ENCODE measurements at regions not wholly inside any gene's neighbourhood (a gene's known extent, or its start where the extent isn't known, plus 50 kb on each side); places are given as distances from the start of the nearest gene placed in this dataset.
"Not testable (repeated sequence)": the region's sequence is repeated elsewhere in the genome, so short reads cannot be mapped to it uniquely, and the experiment has no call there.

GRCh38 chr4:186954509-186954908 lies 230.9 kb upstream of the FAT1 start:
- no peak for DNase-seq (ENCODE audit: insufficient read length, low spot score)
- FAIRE-seq = no peak

DNA sequence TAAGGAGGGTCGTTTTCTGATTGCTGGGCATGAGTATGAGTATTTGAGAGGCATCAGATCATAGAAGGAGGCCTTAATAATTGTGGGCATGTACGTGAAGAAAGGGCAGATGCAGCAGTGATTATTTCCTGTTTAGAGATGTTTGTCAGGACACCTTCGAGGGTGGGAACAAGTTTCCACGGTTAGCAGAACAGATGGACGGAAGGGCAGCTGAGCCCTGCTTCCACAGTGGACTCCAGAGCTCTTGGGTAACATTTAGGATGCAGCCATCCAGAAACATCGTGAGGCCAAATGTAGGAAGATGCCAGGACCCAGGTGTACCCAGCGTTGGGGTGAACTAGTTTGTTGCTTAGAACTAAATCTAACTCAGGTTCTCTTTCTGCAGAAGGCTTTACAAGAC lies 231.3 kb upstream of the FAT1 start:
- FAIRE-seq (no peak), DNase-seq (ENCODE audit: insufficient read length, low spot score) (no peak)

DNA sequence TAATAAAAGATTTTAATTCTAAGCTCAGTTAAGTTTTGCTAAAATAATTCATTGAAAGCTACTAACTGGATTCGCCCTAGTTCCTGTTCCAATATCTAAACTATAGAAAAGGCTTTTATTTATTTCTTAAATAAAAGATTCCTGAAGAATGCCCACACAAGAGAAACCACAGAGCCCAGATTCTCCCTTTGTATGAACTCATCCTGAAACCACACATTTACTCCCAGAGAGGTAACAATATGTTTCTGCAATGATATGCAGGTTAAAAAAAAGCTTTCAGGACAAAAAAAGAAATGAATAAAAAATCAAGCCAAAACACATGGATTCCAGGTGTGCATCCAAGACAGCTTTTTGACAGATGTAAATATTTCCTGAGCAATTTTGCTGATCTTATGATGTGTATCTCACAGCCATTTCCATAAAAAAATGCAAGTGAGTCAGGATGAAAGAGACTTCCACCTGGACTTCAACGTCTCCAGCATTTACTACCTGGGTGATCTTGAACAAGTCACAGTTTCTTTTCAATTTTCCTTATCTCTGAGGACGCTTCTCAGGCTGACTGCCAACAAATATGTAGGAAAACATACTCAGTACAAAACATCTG lies 234.4 kb upstream of the FAT1 start:
- FAIRE-seq (no peak), DNase-seq (ENCODE audit: insufficient read length, low spot score) (no peak)

- DNase-seq (ENCODE audit: insufficient read length, low spot score) (no peak), FAIRE-seq (no peak)
Measured at GRCh38 chr4:186958726-186959350, 235.2 kb upstream of the FAT1 start.

DNA sequence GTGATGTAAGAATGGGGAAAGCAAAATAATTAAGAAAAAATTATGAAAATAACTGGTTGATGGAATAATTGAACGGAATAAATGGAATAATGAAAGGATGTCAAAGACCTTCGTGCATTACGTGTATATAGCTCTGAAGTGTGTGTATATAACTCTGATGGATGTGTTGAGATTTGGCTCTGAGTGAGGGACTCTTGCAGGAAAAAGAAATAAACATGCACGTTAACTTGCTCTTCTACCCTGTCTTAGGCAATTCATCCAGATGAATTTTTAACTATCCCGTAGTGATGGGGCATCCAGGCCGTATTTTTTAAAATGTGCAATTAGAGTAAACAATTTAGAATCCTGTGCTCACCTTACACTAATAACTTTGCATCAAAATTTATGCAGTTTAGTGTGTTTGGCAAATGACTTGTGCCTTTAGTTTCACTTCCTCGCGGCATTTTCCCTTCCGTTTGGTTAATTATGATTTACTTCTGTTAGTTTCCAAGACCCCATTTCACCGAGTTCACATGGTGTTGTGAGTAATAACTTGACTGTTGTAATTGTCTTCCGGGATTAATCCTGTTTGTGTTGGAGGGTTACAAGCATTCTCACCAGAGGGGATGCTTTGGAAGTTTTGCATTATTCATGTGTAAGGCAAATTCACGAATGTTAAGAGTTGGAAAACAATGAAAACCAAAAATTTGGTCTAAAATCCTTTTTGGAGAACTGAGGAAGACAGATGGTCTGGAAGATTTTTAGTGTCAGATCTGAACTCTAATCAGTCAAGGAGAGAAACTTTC lies 256.5 kb upstream of the FAT1 start:
- DNase-seq (ENCODE audit: insufficient read length, low spot score) = no peak
- peak; percentile 20 for FAIRE-seq

- no peak for DNase-seq (ENCODE audit: insufficient read length, low spot score)
- no peak for FAIRE-seq
Measured at GRCh38 chr4:186981161-186981560, 257.5 kb upstream of the FAT1 start.

DNA sequence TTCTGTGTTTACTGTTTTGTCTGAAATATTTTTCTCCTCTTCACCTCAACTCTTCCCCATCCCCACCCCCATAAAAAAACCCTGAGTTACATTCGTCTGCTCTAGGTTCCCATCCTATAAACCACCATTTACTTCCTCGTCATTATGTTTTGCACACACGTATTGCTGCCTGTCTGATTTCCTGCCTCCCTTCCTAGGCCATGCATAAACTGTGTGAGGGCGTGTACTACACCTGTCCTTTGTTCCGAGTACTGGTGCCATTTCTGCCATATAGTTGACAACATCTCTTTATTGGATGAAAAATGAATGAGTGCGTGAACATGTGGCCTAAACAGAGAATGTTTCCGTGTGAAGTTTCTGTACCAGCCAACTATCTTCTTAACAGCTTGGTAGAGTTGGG lies 258.5 kb upstream of the FAT1 start:
- FAIRE-seq (peak; percentile 69), DNase-seq (ENCODE audit: insufficient read length, low spot score) (no peak)

DNA sequence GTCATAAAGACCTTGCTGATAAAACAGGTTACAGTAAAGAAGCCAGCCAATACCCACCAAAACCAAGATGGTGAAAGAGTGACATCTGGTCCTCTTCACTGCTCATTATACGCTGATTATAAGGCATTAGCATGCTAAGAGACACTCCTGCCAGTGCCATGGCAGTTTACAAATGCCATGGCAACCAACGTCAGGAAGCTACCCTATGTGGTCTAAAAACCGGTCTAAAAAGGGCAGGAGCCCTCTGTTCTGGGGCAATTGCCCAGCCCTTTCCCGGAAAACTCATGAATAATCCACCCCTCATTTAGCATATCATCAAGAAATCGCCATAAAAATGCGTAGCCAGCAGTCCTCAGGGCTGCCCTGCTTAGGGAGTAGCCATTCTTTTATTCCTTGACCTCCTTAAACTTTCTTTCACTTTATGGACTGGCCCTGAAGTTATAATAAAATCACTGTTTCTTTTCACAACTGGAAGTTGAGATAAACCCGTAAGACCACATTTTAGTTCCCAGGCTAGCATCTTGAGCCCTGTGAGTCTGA lies 260.5 kb upstream of the FAT1 start:
- FAIRE-seq (no peak), DNase-seq (ENCODE audit: insufficient read length, low spot score) (no peak)

- FAIRE-seq (no peak), DNase-seq (ENCODE audit: insufficient read length, low spot score) (no peak)
Measured at GRCh38 chr4:186999686-187000085, 276.0 kb upstream of the FAT1 start.

DNA sequence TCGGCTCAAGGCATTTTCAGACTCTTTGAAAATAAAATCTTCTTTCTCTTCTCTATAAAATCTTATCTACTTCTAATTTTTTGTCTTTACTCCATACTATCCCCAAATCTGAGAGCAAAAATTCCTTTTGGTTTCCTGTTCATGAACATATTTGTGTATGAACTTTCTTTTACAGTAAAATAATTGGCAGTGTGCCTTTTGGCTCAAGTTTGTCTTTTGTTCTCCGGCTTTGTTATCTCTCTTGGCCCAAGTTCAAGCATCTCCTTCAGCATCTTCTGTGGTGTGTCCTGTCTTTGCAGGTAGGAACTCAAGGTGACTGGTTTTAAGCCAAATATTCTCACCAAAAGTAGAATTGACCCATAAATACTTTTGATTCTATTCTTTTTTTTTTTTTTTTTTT lies 276.6 kb upstream of the FAT1 start:
- no peak for FAIRE-seq

GRCh38 chr4:187002133-187002532 lies 278.5 kb upstream of the FAT1 start:
- not testable (repeated sequence) for FAIRE-seq; DNase-seq (ENCODE audit: insufficient read length, low spot score)

More for the DNA sequence above, 276.6 kb upstream of the FAT1 start:
- DNase-seq (ENCODE audit: insufficient read length, low spot score) = no peak

DNA sequence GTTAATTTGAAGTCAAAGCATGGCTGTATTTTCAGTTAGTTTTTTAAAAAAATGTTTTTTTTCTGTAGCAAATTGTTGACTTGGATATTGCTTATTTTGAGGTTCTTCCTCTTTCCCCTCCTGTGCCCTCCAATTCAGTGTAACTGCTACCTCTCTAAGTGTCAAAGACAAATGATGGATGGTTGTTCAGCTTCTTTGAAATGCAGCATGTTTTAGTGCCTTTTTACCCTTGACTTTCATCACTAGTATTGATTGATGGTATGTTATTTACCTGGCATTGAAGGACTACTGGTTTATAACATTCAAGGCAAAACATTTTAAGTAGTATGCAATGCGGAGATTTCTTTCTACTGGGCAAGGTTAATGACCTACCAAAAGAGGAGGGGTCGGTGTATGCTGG lies 281.0 kb upstream of the FAT1 start:
- no peak for DNase-seq (ENCODE audit: insufficient read length, low spot score)
- FAIRE-seq = no peak

DNA sequence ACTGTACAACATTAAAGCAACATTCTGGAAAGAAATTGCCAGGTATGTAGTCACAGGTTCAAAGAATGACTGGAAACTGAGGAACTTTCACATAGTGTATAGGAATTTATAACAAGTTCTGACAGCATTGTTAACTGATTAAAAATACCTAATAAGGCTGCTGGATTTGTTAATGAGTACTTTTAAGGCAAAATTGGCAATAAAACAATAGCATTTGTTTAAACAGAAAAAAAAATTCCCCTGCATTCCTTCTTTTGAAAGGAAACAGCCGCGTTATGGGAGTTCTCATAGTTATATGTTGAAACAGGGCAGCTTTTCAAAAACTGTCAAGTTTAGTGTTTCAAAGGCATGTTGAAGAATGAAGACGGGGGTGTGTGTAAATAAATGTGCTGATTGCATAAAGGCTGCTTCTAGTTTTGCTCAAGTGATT lies 282.5 kb upstream of the FAT1 start:
- DNase-seq (ENCODE audit: insufficient read length, low spot score) (no peak), FAIRE-seq (no peak)

DNA sequence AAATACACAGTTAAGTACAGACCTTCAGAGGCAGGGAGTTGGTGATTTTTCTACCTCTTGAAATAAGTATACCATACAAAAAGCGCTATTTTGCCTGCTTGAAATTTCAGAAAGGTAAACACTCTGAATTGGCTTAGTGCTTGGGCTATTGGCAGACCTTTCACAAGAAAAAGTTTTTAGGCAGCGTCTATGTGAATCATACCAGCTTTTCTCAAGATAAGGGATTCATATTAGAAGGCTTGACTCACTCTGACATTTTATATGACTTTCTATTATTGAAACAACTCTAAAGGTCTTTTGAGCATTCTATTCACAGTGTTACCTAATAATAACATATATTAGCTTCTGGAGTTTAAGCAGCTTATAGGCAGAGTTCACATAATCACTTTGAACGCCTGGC lies 286.4 kb upstream of the FAT1 start:
- no peak for DNase-seq (ENCODE audit: insufficient read length, low spot score)
- FAIRE-seq = no peak

DNA sequence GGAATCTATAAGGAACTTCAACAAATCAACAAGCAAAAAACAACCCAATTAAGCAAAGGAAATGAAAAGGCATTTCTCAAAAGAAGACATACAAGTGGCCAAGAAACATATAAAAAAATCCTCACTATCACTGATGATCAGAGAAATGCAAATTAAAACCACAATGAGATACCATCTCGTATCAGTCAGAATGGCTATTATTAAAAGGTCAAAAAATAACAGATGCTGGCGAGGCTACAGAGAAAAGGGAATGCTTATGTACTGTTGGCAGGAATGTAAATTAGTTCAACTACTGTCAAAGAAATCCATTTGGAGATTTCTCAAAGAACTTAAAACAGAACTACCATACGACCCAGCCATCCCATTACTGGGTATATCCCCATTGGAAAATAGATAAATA lies 292.4 kb upstream of the FAT1 start:
- no peak for FAIRE-seq
- DNase-seq (ENCODE audit: insufficient read length, low spot score) = no peak

GRCh38 chr4:187017147-187017546 lies 293.5 kb upstream of the FAT1 start:
- DNase-seq (ENCODE audit: insufficient read length, low spot score) (no peak), FAIRE-seq (no peak)

- DNase-seq (ENCODE audit: insufficient read length, low spot score) = no peak
- no peak for FAIRE-seq
Measured at GRCh38 chr4:187019896-187020295, 296.2 kb upstream of the FAT1 start.

DNA sequence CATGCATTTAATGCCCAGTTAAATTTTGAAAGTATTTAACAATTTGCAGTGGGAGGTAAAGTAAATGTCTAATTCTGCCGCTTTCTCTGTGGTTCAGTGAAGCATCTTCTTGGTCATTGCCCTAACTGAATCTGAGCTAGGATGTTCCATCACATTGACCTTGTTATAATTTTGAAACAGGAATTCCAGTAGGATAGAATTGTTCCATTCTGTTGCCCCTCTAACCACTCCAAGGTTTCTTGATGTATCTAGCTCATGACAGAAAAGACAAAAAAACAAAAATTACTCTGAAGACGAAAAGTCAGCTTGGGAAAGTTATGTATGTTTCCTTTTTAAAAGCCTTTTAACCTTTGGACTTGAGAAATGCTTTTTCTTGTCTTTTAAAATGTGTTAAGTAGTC lies 297.0 kb upstream of the FAT1 start:
- DNase-seq (ENCODE audit: insufficient read length, low spot score) = no peak
- no peak for FAIRE-seq

DNA sequence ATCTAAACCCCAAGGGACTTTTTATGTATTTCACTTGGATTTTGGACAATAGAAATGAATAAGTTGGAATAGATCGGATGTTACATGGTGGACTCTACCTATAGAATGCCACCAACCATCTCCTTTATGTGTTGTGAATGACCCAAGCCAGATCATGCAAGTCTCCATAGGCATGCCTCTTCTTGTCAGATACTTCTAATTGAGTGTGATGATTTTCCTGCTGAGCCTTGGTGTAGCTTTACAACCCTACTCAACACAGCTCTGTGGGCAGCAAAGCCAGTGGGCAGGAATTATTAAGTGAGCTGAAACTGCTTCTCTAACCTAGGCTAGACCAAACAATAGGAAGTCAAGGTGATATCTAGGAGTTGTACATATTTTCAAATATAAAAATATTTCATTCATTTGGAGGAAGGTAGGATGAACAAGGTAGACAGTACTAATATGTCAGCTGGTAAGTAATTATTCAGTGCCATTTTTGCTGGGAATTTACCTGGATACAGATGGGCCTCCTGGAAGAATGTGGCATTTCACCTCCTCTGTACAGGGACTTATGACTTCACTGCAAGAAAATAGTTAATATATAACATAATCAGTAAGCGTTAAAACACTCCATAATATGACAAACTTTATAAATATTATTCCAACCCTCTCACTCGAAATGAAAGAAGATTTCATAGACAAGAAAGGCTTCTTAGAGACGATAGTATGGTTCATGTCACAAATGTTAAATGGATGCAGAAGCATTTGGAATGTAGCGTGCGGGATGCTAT lies 298.0 kb upstream of the FAT1 start:
- no peak for FAIRE-seq

DNA sequence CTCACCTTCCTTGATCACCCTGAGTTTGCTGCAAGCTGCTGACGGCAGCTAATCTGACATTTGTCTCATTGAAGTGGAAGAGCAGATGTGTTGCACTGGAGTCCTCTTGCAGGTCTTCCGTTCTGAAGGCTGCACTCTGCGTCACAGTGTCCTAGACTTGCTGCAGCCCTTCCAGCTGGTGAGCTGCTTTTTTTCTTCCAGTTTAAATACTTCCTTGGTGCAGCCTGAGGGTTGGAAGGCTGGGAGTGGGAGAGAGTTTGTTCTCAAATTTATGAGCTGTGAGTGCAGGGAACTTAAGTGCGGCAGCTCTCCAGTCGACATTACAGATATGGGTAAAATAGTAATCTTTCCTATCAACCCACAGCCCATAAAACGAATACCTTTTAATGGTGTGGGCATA lies 303.6 kb upstream of the FAT1 start:
- no peak for DNase-seq (ENCODE audit: insufficient read length, low spot score)
- FAIRE-seq = no peak

More for the DNA sequence above, 298.0 kb upstream of the FAT1 start:
- DNase-seq (ENCODE audit: insufficient read length, low spot score) = no peak

- DNase-seq (ENCODE audit: insufficient read length, low spot score) (no peak), FAIRE-seq (no peak)
Measured at GRCh38 chr4:187042251-187042650, 318.6 kb upstream of the FAT1 start.

Measured in HTR-8/SVneo (cell line).